Hepatic stellate cell (primary cell): ENCODE measurements at regions not wholly inside any gene's neighbourhood (a gene's known extent, or its start where the extent isn't known, plus 50 kb on each side); places are given as distances from the start of the nearest gene placed in this dataset.
"Not testable (repeated sequence)": the region's sequence is repeated elsewhere in the genome, so short reads cannot be mapped to it uniquely, and the experiment has no call there.

ENCODE experiments used
- DNase-seq: peaks from one replicate; pipeline ENCODE4 v3.0.0; 2011; ENCODE audit warnings: low spot score

DNA sequence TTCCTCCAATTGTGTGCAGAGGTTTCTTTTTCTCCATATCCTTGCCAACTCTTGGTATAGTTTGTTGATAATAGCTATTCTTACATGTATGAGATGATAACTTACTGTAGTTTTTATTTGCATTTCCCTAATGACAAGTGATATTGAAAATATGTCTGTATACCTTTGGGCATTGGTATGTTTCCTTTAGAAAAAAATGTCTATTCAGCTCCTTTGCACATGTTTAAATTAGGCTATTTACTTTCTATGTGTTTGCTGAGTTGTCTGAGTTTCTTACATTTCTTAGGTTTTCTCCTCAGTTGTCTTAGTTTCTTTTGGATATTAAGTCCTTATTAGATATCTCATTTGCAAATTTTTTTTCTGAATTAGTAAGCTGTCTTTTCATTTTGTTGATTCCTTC, 487.3 kb upstream of the EPHA5 start:
- DNase-seq: no peak

- DNase-seq: no peak
Measured at GRCh38 chr4:66130042-66130441, 459.8 kb upstream of the EPHA5 start.

DNA sequence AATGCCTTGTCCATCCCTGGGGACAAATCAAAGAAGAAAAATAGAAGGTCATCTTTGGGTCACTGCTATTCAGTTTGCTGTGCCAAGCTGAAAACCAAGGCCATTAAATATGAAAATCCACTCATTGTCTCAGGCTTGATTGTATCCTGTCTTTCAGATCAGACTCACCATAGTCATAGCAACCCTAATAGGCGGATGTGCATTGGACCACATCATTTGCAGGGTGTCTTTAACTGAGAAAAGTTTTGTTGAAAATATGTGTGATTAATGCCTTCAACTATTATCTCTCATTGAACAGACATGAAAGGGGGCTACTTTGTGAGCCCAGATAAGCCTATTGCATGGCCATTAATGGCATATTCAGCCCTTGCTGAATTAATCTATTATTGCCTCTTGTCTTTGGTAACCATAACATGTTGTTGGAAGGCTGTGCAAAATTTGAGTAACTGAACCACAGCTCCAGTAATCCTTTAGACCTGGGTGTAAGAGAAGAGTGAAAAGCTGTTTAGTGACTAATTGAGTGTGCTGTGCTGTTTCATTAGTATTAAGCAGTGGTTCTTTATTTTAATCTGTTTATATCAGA, 453.6 kb upstream of the EPHA5 start:
- DNase-seq: no peak

- no peak for DNase-seq
Measured at GRCh38 chr4:66123190-66123589, 452.9 kb upstream of the EPHA5 start.

- DNase-seq: not testable (repeated sequence)
Measured at GRCh38 chr4:66115231-66115630, 444.9 kb upstream of the EPHA5 start.

GRCh38 chr4:66108898-66109297, 438.6 kb upstream of the EPHA5 start:
- no peak for DNase-seq

- DNase-seq: no peak
Measured at GRCh38 chr4:66097218-66097617, 426.9 kb upstream of the EPHA5 start.

DNA sequence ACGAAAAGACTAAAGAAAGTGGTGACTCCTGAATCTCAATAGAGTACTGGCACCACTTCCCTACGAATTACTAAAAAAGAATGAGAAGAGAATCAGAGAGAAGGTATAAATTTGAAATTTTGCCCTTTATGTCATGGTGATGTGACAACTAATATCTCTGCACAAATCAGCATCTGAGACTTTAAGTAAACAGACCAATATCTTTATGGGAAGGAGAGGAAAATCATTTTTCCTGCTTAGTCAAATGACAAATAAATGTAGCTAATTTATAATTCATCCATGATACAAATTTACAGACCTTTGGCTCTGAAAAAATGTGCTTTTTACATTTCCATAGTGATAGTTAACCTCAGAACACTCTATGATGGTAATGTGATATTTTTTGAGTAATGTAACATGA, 424.8 kb upstream of the EPHA5 start:
- DNase-seq: no peak

- DNase-seq: no peak
Measured at GRCh38 chr4:66094070-66094469, 423.8 kb upstream of the EPHA5 start.

DNA sequence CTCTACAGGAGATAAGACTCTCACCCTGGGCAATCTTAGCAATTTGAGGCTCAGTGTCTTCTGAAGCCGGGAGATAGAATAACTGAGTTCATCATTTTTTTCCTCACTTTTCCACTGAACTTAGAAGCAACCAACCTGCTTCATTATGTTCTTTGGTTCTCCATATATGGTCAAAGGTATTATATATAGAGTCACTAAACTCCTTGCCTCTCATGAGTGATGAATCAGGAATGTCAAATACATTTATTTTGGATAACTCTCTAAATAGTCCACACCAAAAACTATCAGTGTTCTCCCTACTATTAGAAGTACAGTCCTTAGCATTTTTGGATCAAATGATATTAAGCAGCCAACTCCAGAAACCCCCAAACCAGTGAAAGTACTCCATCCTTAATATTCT, 421.5 kb upstream of the EPHA5 start:
- no peak for DNase-seq

DNA sequence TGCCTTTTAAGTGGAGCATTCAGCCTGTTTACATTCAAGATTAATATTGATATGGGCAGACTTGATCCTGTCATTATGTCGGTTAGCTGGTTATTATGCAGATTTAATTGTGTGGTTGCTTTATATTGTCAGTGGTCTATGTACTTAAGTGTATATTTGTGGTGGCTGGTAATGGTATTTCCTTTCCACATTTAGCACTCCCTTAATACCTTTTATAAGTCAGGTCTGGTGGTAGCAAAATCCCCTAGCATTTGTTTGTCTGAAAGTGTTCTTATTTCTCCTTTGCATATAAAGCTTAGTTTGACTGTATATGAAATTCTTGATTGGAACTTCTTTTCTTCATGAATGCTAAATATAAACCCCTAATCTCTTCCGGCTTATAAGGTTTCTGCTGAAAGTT, 403.7 kb upstream of the EPHA5 start:
- no peak for DNase-seq

GRCh38 chr4:66071911-66072310, 401.6 kb upstream of the EPHA5 start:
- no peak for DNase-seq

- no peak for DNase-seq
Measured at GRCh38 chr4:66062921-66063320, 392.6 kb upstream of the EPHA5 start.

GRCh38 chr4:66062044-66062443, 391.8 kb upstream of the EPHA5 start:
- DNase-seq: no peak

GRCh38 chr4:66059556-66059955, 389.3 kb upstream of the EPHA5 start:
- DNase-seq: no peak

- DNase-seq: no peak
Measured at GRCh38 chr4:66059136-66059535, 388.8 kb upstream of the EPHA5 start.

- DNase-seq: no peak
Measured at GRCh38 chr4:66055999-66056398, 385.7 kb upstream of the EPHA5 start.

GRCh38 chr4:66052426-66052825, 382.1 kb upstream of the EPHA5 start:
- DNase-seq: no peak

GRCh38 chr4:66048861-66049260, 378.6 kb upstream of the EPHA5 start:
- DNase-seq: no peak

GRCh38 chr4:66045913-66046312, 375.6 kb upstream of the EPHA5 start:
- no peak for DNase-seq

DNA sequence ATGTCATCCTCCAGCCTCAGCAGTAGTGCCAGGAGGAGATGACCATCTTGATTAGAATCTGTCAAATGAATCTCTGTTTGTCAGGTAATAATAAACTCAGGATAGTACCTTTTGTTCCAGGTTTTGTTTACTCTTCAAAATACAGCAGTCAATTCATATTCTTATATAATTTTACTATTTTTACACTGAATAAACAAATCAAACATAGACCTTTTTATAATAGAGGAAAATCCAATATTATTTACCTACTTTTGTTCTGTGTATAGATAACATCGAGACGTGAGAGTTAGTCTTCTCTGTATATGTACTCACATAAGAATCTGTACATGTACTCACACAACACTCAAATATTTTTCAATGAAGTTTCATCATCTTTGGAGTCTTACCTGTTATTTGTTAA, 365.4 kb upstream of the EPHA5 start:
- DNase-seq: no peak

- no peak for DNase-seq
Measured at GRCh38 chr4:66034671-66035070, 364.4 kb upstream of the EPHA5 start.

DNA sequence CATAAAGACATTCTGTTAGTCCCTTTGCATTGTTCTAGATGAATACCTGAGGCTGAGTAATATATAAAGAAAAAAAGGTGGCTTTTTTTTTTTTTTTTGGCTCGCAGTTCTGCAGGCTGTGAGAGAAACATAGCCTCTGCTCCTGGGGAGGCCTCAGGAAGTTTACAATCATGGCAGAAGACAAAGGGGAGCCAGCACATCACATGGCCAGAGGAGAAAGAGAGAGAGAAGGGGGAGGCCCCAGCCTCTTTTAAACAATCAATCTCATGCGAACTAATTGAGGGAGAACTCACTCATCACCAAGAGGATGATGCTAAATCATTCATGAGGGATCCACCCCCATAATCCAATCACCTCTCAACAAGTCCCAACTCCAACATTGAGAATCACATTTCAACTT, 364.0 kb upstream of the EPHA5 start:
- no peak for DNase-seq

DNA sequence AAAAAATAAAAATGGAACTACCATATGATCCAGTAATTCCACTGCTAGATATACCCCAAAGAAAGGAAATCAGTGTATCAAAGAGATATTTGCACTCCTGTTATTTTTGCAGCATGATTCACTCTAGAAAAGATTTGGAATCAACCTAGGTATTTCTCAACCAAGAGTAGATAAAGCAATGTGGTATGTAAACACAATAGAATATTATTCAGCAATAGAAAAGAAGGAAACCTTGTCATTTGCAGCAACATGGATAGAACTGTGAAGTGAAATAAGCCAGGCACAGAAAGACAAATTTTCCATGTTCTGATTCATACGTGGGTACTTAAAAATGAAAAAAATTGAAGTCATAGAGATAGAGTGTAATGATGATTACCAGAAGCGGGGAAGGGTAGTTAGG, 362.3 kb upstream of the EPHA5 start:
- DNase-seq: no peak

DNA sequence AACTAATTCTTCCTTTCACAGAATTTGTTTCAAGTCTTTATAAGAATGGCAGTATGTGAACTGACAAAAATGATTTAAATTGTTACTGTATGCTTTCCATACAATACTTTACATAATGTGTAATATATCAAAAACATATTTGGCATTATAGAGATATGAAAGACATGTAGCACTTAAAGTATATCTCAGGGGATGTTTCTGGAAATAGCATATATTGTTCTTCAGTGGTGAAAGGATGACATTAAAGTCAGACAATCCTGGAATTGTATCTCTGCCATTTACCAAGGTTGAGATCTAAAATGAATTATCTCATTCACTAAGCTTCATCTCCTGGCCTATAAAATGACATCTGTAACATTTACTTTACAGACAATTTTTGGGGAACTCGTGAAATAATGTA, 358.4 kb upstream of the EPHA5 start:
- DNase-seq: no peak
